ENCODE measurements at regions not wholly inside any gene's neighbourhood (a gene's known extent, or its start where the extent isn't known, plus 50 kb on each side); places are given as distances from the start of the nearest gene placed in this dataset.

DNA sequence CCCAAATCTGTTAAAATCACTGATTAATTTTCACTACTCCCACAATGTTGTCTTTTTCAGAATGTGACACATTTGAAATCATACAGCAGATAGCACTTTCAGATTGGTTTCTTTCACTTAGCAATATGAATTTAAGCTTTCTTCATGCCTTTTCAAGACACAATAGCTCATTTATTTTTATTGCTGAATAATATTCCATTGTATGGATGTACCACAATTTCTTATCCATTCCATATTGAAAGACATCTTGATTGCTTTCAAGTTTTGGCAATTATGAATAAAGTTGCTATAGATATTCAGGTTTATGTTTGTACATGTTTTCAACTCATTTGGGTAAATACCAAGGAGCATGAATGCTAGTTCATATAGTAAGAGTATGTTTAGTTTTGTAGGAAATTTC lies 2635.6 kb upstream of the PCDH20 start:
- no peak for ATAC-seq
- Histone ChIP-seq H3K9me3 (no peaks in the 10 kb centered on the region), H3K27ac (no peak overlapping the region), H3K36me3 (no peaks in the 10 kb centered on the region), H3K4me3 (no peak overlapping the region), H3K4me1 (no peaks in the 10 kb centered on the region), H3K27me3 (no peaks in the 10 kb centered on the region)
- no peak for TF ChIP-seq CTCF (IDR thresholded peaks at IDR 0.05)
- TF ChIP-seq POLR2A (IDR thresholded peaks at IDR 0.05): no peak

DNA sequence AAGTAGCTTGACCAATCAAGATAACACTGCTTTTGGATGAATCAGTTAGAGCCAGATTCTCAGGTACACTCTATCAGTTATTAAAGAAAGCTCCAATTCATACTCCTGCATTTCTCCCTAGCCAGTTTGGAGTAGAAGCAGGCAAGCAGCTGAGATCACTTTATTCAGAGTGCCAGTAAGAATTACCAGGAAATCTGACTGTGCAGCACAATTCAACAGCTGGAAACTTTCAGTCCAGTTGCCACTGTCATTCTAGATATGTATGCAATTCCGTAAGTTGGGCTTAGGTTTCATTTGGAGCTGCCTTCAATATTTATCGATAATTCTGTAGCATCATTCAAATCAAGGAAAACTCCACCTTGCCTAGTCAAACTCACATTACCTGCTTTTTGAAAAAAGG lies 2625.6 kb upstream of the PCDH20 start:
- no peak overlapping the region for H3K27ac ChIP-seq
- TF ChIP-seq CTCF (IDR thresholded peaks at IDR 0.05) (no peak), POLR2AphosphoS5 (IDR thresholded peaks at IDR 0.05) (no peak), EP300 (IDR thresholded peaks at IDR 0.05) (no peak), POLR2A (IDR thresholded peaks at IDR 0.05) (no peak)
- no peaks in the 10 kb centered on the region for H3K4me1 ChIP-seq
- H3K4me3 ChIP-seq: no peak overlapping the region
- 23 to 28% methylated on average over 2 of the region's 2 CpGs for WGBS, 2 donors (ENCODE audit: low coverage in 1 of 2)
- no peaks in the 10 kb centered on the region for H3K9me3 ChIP-seq
- H3K27me3 ChIP-seq: no peaks in the 10 kb centered on the region
- ATAC-seq: no peak
- H3K36me3 ChIP-seq: no peaks in the 10 kb centered on the region

DNA sequence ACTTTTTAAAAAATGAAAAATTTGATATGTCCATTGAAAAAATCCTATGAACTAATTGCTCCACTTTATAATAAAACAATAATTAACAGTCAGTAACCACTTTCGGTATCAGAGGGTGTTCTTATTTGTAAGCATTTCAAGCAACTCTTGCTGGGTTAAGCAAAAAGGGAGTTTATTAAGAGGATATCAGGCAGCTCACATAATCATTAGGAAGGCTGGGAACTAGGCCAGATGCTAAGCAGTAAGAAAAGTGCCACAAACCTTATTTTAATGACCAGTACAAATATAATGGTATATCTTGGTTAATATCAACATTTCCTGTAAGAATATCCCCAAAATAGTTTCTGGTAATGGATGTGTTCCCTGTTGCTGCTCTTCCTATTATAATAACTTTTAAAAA lies 2618.3 kb upstream of the PCDH20 start:
- Histone ChIP-seq H3K36me3 (no peaks in the 10 kb centered on the region), H3K9me3 (no peaks in the 10 kb centered on the region), H3K27ac (no peak overlapping the region), H3K4me1 (no peaks in the 10 kb centered on the region), H3K4me3 (no peak overlapping the region), H3K27me3 (no peaks in the 10 kb centered on the region)
- WGBS, 2 donors (ENCODE audit: low coverage in 1 of 2): 73 to 80% methylated on average over 1 of the region's 1 CpG
- ATAC-seq: no peak
- TF ChIP-seq CTCF (IDR thresholded peaks at IDR 0.05) (no peak), EP300 (IDR thresholded peaks at IDR 0.05) (no peak), POLR2A (IDR thresholded peaks at IDR 0.05) (no peak), POLR2AphosphoS5 (IDR thresholded peaks at IDR 0.05) (no peak)

GRCh38 chr13:64029343-64030093 lies 2613.9 kb upstream of the PCDH20 start:
- 85% methylated on average over 5 of the region's 19 CpGs; no CpG with 5 or more reads in 1 of the 2 donors for whole genome bisulfite sequencing, 2 donors (ENCODE audit: low coverage in 1 of 2)
- no peak overlapping the region for H3K4me3 ChIP-seq
- no peak overlapping the region for H3K27ac ChIP-seq
- ATAC-seq: no peak
- no peaks in the 10 kb centered on the region for H3K4me1 ChIP-seq
- H3K27me3 ChIP-seq: no peaks in the 10 kb centered on the region
- no peak for TF ChIP-seq EP300 (IDR thresholded peaks at IDR 0.05)
- TF ChIP-seq POLR2A (IDR thresholded peaks at IDR 0.05): no peak
- TF ChIP-seq POLR2AphosphoS5 (IDR thresholded peaks at IDR 0.05): no peak
- no peak for TF ChIP-seq CTCF (IDR thresholded peaks at IDR 0.05)
- H3K36me3 ChIP-seq: no peaks in the 10 kb centered on the region
- H3K9me3 ChIP-seq: no peaks in the 10 kb centered on the region

DNA sequence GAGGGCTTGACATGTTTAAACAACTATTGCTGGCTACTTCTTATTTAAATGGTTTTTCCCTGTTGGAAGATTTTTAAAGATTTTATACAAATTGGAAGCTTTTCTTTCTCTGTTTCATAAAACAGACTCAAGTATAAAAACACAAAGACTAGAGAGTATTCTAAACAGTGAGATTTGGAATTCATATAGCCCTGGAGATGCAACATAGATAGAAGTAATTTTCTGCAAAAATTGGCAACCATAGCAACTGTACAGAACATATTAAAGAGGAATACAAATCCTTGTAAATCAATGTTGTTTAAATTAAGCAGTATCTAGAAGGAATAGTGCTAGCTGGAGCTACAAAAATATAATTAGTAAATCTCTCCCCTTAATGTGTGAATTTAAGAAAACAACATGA lies 2612.9 kb upstream of the PCDH20 start:
- no peaks in the 10 kb centered on the region for H3K36me3 ChIP-seq
- no peak for TF ChIP-seq POLR2A (IDR thresholded peaks at IDR 0.05)
- no peak for TF ChIP-seq POLR2AphosphoS5 (IDR thresholded peaks at IDR 0.05)
- no peaks in the 10 kb centered on the region for H3K27me3 ChIP-seq
- no peaks in the 10 kb centered on the region for H3K4me1 ChIP-seq
- ATAC-seq: no peak
- H3K4me3 ChIP-seq: no peak overlapping the region
- no peak overlapping the region for H3K27ac ChIP-seq
- H3K9me3 ChIP-seq: no peaks in the 10 kb centered on the region

All from gastroesophageal sphincter (tissue), 4 donors.